ENCODE measurements at regions not wholly inside any gene's neighbourhood (a gene's known extent, or its start where the extent isn't known, plus 50 kb on each side); places are given as distances from the start of the nearest gene placed in this dataset.
"Not testable (repeated sequence)": the region's sequence is repeated elsewhere in the genome, so short reads cannot be mapped to it uniquely, and the experiment has no call there.

GRCh38 chr1:178037510-178038253, 56.2 kb upstream of the RASAL2 start:
- Histone ChIP-seq H3K27me3 (ENCODE audit: control insufficient read depth, insufficient read depth, low read length) (no peaks in the 10 kb centered on the region), H3K9me3 (ENCODE audit: control insufficient read depth, insufficient read depth, low read length) (peaks cover under 1% of the 10 kb centered on the region), H3K36me3 (ENCODE audit: control insufficient read depth, insufficient read depth, low read length) (no peaks in the 10 kb centered on the region), H3K27ac (ENCODE audit: low read length) (no peak overlapping the region), H3K4me1 (ENCODE audit: control insufficient read depth, insufficient read depth, low read length) (no peaks in the 10 kb centered on the region), H3K4me3 (ENCODE audit: low read length) (peak overlapping the region; percentile 17)
- no peak overlapping the region for H3K27ac Mint-ChIP-seq
- no peaks in the 10 kb centered on the region for H3K4me1 Mint-ChIP-seq
- TF ChIP-seq, protein P1, sequence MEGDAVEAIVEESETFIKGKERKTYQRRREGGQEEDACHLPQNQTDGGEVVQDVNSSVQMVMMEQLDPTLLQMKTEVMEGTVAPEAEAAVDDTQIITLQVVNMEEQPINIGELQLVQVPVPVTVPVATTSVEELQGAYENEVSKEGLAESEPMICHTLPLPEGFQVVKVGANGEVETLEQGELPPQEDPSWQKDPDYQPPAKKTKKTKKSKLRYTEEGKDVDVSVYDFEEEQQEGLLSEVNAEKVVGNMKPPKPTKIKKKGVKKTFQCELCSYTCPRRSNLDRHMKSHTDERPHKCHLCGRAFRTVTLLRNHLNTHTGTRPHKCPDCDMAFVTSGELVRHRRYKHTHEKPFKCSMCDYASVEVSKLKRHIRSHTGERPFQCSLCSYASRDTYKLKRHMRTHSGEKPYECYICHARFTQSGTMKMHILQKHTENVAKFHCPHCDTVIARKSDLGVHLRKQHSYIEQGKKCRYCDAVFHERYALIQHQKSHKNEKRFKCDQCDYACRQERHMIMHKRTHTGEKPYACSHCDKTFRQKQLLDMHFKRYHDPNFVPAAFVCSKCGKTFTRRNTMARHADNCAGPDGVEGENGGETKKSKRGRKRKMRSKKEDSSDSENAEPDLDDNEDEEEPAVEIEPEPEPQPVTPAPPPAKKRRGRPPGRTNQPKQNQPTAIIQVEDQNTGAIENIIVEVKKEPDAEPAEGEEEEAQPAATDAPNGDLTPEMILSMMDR (IDR thresholded peaks at IDR 0.05), result no peak
- peak in 2 of 3 donors; percentile 49 to 62 for ATAC-seq
- peaks cover 9 to 10% of the 10 kb centered on the region in 2 donors for H3K9me3 Mint-ChIP-seq
- no peak overlapping the region for H3K4me3 Mint-ChIP-seq
- peaks cover 0 to 9% of the 10 kb centered on the region in 2 donors for H3K27me3 Mint-ChIP-seq (ENCODE audit: low read depth in 2 of 2)
- DNase-seq, result no peak
- WGBS (ENCODE audit: insufficient coverage), result 7% methylated on average over 58 of the region's 58 CpGs
- intact Hi-C loops (cut with micrococcal nuclease), result no loop called here
- H3K36me3 Mint-ChIP-seq, result no peaks in the 10 kb centered on the region

DNA sequence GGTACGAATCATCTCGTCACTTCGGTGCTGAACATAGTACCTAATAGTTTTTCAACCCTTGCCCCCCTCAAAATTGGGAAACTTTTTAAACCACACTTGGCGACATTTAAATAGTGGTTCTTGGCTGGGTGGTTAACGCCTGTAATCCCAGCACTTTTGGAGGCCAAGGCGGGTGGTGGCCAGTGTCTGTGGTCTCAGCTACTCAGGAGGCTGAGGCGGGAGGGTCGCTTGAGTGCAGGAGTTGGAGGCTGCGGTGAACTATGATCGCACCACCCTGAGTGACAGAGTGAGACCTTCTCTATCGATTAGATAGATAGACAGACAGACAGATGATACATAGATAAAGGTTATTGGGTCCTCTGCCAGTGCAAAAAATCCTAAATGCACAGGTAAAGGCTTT, 55.5 kb upstream of the RASAL2 start:
- TF ChIP-seq, protein P1 (IDR thresholded peaks at IDR 0.05), result no peak
- Mint-ChIP-seq H3K36me3 (no peaks in the 10 kb centered on the region), H3K27me3 (ENCODE audit: low read depth in 2 of 2) (peaks cover 0 to 9% of the 10 kb centered on the region in 2 donors), H3K9me3 (peaks cover 9 to 10% of the 10 kb centered on the region in 2 donors), H3K27ac (no peak overlapping the region), H3K4me3 (no peak overlapping the region), H3K4me1 (no peaks in the 10 kb centered on the region)
- Histone ChIP-seq H3K27me3 (ENCODE audit: control insufficient read depth, insufficient read depth, low read length) (no peaks in the 10 kb centered on the region), H3K36me3 (ENCODE audit: control insufficient read depth, insufficient read depth, low read length) (no peaks in the 10 kb centered on the region), H3K9me3 (ENCODE audit: control insufficient read depth, insufficient read depth, low read length) (peaks cover 6% of the 10 kb centered on the region), H3K4me1 (ENCODE audit: control insufficient read depth, insufficient read depth, low read length) (no peaks in the 10 kb centered on the region), H3K4me3 (ENCODE audit: low read length) (no peak overlapping the region), H3K27ac (ENCODE audit: low read length) (no peak overlapping the region)
- DNase-seq (no peak), ATAC-seq (no peak)
- intact Hi-C loops (cut with micrococcal nuclease), result no loop called here
- WGBS (ENCODE audit: insufficient coverage), result 88% methylated on average over 11 of the region's 11 CpGs

DNA sequence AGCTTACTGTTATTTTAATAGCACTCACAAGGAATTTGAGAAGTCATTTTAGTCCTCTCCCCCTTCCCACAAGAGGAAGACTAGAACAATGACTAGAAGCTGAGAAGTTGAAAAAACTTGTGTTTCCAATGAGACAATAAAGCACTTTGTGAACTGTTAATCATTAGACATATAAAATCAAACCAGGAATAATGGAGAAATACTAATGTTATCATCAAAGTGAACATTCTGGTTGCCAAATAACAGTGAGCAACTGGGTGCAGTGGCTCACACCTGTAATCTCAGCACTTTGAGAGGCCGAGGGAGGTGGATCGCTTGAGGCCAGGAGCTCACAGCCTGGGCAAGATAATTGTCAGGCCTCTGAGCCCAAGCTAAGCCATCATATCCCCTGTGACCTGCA, 54.0 kb upstream of the RASAL2 start:
- no peaks in the 10 kb centered on the region for H3K4me1 ChIP-seq (ENCODE audit: control insufficient read depth, insufficient read depth, low read length)
- H3K9me3 ChIP-seq (ENCODE audit: control insufficient read depth, insufficient read depth, low read length), result peaks cover 11% of the 10 kb centered on the region
- H3K27me3 ChIP-seq (ENCODE audit: control insufficient read depth, insufficient read depth, low read length), result no peaks in the 10 kb centered on the region
- no peak overlapping the region for H3K4me3 Mint-ChIP-seq
- no peak overlapping the region for H3K4me3 ChIP-seq (ENCODE audit: low read length)
- TF ChIP-seq, protein P1 (IDR thresholded peaks at IDR 0.05), result no peak
- H3K27ac ChIP-seq (ENCODE audit: low read length), result no peak overlapping the region
- H3K4me1 Mint-ChIP-seq, result no peaks in the 10 kb centered on the region
- ATAC-seq, result no peak
- H3K27ac Mint-ChIP-seq, result no peak overlapping the region
- DNase-seq, result no peak
- H3K9me3 Mint-ChIP-seq, result peaks cover 9 to 10% of the 10 kb centered on the region in 2 donors
- no peaks in the 10 kb centered on the region for H3K36me3 ChIP-seq (ENCODE audit: control insufficient read depth, insufficient read depth, low read length)
- peaks cover 0 to 9% of the 10 kb centered on the region in 2 donors for H3K27me3 Mint-ChIP-seq (ENCODE audit: low read depth in 2 of 2)
- WGBS (ENCODE audit: insufficient coverage), result 95% methylated on average over 2 of the region's 2 CpGs
- intact Hi-C loops (cut with micrococcal nuclease), result no loop called here
- H3K36me3 Mint-ChIP-seq, result no peaks in the 10 kb centered on the region

- H3K27me3 Mint-ChIP-seq (ENCODE audit: low read depth in 2 of 2); DNase-seq; intact Hi-C loops (cut with micrococcal nuclease); H3K4me1 ChIP-seq (ENCODE audit: control insufficient read depth, insufficient read depth, low read length); H3K9me3 Mint-ChIP-seq; H3K27me3 ChIP-seq (ENCODE audit: control insufficient read depth, insufficient read depth, low read length); H3K27ac Mint-ChIP-seq; H3K4me3 ChIP-seq (ENCODE audit: low read length); ATAC-seq; H3K36me3 Mint-ChIP-seq; H3K4me3 Mint-ChIP-seq; H3K27ac ChIP-seq (ENCODE audit: low read length); H3K4me1 Mint-ChIP-seq; H3K36me3 ChIP-seq (ENCODE audit: control insufficient read depth, insufficient read depth, low read length): not testable (repeated sequence)
- peaks cover 11% of the 10 kb centered on the region for H3K9me3 ChIP-seq (ENCODE audit: control insufficient read depth, insufficient read depth, low read length)
- WGBS (ENCODE audit: insufficient coverage), result 92% methylated on average over 4 of the region's 4 CpGs
Measured at GRCh38 chr1:178043940-178044339, 50.0 kb upstream of the RASAL2 start.

Data from natural killer cell (primary cell).